Natural killer cell treated with Interleukin-12 subunit alpha and Interleukin-12 subunit beta and Interleukin-15 and Interleukin-18, amount 100 ng/mL, for 72 hours (primary cell): ENCODE measurements at regions not wholly inside any gene's neighbourhood (a gene's known extent, or its start where the extent isn't known, plus 50 kb on each side); places are given as distances from the start of the nearest gene placed in this dataset.
"Not testable (repeated sequence)": the region's sequence is repeated elsewhere in the genome, so short reads cannot be mapped to it uniquely, and the experiment has no call there.

Source experiments
- ATAC-seq, 2 donors: fragments of 150-1000 bp; cut with Tn5 transposase in 1 of 2; sonication (Bioruptor Pico), chemical (Tn5 transposase) in 1 of 2; 2 replicates each; pipeline ENCODE4 v1.10.0; 2021
- DNase-seq: peaks from one replicate; pipeline ENCODE4 v3.0.0; 2022; ENCODE audit warnings: low spot score
- H3K27ac Mint-ChIP-seq, 2 donors: 1 replicate in 1 of 2; 2 replicates in 1 of 2; pipeline ENCODE4 v1.8.0; 2022; ENCODE audit warnings: mixed read lengths in 2 of 2, mild to moderate bottlenecking in 1 of 2, moderate library complexity in 1 of 2
- H3K27me3 Mint-ChIP-seq, 2 donors: 1 replicate in 1 of 2; 2 replicates in 1 of 2; pipeline ENCODE4 v1.8.0; 2022; ENCODE audit warnings: mixed read lengths in 2 of 2
- H3K36me3 Mint-ChIP-seq: one replicate; pipeline ENCODE4 v1.8.0; 2022; ENCODE audit warnings: mixed read lengths
- H3K4me1 Mint-ChIP-seq, 2 donors: 1 replicate in 1 of 2; 2 replicates in 1 of 2; pipeline ENCODE4 v1.8.0; 2022; ENCODE audit warnings: low read depth in 2 of 2, mixed read lengths in 2 of 2, mild to moderate bottlenecking in 1 of 2
- H3K4me3 Mint-ChIP-seq: one replicate; pipeline ENCODE4 v1.8.0; 2022; ENCODE audit warnings: mixed read lengths
- H3K9me3 Mint-ChIP-seq: 2 replicates; pipeline ENCODE4 v1.8.0; 2022; ENCODE audit warnings: mixed read lengths

GRCh38 chr2:146709004-146709403, 1135.8 kb upstream of the ACVR2A start:
- H3K27ac Mint-ChIP-seq, result no peak overlapping the region
- H3K27me3 Mint-ChIP-seq, result no peaks in the 10 kb centered on the region
- no peak overlapping the region for H3K4me3 Mint-ChIP-seq
- no peaks in the 10 kb centered on the region for H3K4me1 Mint-ChIP-seq
- H3K9me3 Mint-ChIP-seq, result peaks cover 7% of the 10 kb centered on the region
- DNase-seq (no peak), ATAC-seq (no peak)
- no peaks in the 10 kb centered on the region for H3K36me3 Mint-ChIP-seq

GRCh38 chr2:146701183-146701582, 1143.6 kb upstream of the ACVR2A start:
- H3K9me3 Mint-ChIP-seq, result peaks cover 23% of the 10 kb centered on the region
- DNase-seq, result no peak
- H3K4me3 Mint-ChIP-seq, result no peak overlapping the region
- H3K36me3 Mint-ChIP-seq, result peaks cover 6% of the 10 kb centered on the region
- ATAC-seq, result no peak
- H3K27ac Mint-ChIP-seq, result no peak overlapping the region
- no peaks in the 10 kb centered on the region for H3K4me1 Mint-ChIP-seq
- H3K27me3 Mint-ChIP-seq, result no peaks in the 10 kb centered on the region

DNA sequence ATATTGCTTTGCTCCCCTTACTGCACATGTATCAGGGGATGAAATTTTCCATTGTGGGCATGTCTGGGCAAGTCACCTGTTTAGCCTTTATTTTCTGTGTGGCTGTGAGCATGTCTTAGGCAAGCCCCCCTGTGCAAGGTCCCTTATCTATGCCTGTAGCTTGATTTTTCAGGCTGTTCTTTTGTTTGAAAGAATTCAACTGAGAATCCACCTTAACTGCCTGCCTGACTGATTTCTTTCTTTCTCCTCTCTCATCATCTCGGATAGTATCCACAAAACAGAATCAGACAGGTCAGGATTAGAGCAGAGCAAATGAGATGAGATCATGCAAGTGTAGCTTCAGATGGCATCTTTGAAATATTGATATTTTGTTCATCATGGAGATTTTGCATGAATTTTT, 1147.5 kb upstream of the ACVR2A start:
- DNase-seq (no peak), ATAC-seq (no peak)
- H3K4me1 Mint-ChIP-seq, result no peaks in the 10 kb centered on the region
- H3K36me3 Mint-ChIP-seq, result no peaks in the 10 kb centered on the region
- no peak overlapping the region for H3K27ac Mint-ChIP-seq
- H3K4me3 Mint-ChIP-seq, result no peak overlapping the region
- H3K9me3 Mint-ChIP-seq, result peaks cover 17% of the 10 kb centered on the region
- no peaks in the 10 kb centered on the region for H3K27me3 Mint-ChIP-seq

DNA sequence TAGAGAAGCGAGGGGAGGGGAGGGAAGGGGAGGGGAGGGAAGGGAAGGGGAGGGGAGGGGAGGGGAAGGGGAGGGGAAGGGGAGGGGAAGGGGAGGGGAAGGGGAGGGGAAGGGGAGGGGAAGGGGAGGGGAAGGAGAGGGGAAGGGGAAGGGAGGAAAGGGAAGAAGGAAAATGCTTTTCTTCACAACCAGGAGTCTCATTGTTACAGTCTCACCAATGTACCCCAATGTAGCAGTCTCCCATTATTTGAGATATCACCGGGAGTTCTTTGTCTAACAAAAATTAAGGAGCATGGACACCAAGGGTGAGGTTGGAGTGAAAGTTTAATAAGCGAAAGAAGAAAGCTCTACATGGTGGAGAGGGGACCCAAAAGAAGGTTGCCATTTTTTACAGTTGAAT, 1148.0 kb upstream of the ACVR2A start:
- H3K27ac Mint-ChIP-seq, H3K27me3 Mint-ChIP-seq, ATAC-seq, H3K4me3 Mint-ChIP-seq, H3K36me3 Mint-ChIP-seq, H3K4me1 Mint-ChIP-seq, DNase-seq: not testable (repeated sequence)
- H3K9me3 Mint-ChIP-seq, result peaks cover 15% of the 10 kb centered on the region

DNA sequence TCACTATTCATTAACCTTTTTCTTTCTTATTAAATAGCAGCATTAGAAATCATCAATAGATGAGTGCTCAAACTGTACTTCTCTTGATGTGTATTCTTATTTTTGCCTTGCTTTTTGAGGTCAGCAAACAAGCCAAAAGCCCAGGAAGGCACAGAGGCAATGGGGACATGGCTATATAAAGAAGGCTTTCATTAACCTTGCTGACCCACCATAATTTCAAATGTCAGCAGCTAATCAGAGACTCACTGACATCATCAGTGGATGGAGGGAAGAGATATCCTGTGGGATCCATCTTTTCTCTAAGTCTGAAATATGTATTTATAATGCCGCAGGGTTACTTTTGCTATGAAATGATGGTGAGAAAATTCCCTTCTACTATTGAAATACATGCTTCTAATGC, 1162.8 kb upstream of the ACVR2A start:
- H3K27me3 Mint-ChIP-seq, result no peaks in the 10 kb centered on the region
- H3K4me1 Mint-ChIP-seq, result no peaks in the 10 kb centered on the region
- H3K36me3 Mint-ChIP-seq, result no peaks in the 10 kb centered on the region
- H3K4me3 Mint-ChIP-seq, result no peak overlapping the region
- H3K9me3 Mint-ChIP-seq, result no peaks in the 10 kb centered on the region
- H3K27ac Mint-ChIP-seq, result no peak overlapping the region
- ATAC-seq, result no peak
- DNase-seq, result no peak

DNA sequence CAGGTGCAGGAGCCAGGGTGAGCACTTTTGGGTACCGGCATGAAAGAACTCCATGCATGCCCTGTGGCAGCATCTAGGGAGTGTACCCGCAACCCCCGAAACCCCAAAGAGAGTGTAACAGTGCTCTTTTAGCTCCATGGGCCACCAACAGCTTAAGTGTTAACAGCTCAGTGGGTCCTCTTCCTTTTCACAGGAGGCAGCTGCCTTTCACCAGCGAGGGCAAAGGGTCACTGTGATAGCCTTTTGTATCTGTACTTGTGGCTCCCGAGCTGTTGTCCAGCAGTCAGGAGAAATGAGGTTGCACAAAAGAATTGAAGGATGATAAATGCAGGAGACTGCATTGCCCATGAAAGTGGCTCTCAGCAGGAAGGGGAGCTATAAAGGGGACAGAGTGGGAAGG, 1166.3 kb upstream of the ACVR2A start:
- DNase-seq (no peak), ATAC-seq (no peak)
- no peak overlapping the region for H3K4me3 Mint-ChIP-seq
- no peaks in the 10 kb centered on the region for H3K27me3 Mint-ChIP-seq
- H3K9me3 Mint-ChIP-seq, result peaks cover 6% of the 10 kb centered on the region
- H3K36me3 Mint-ChIP-seq, result no peaks in the 10 kb centered on the region
- H3K27ac Mint-ChIP-seq, result no peak overlapping the region
- H3K4me1 Mint-ChIP-seq, result no peaks in the 10 kb centered on the region

DNA sequence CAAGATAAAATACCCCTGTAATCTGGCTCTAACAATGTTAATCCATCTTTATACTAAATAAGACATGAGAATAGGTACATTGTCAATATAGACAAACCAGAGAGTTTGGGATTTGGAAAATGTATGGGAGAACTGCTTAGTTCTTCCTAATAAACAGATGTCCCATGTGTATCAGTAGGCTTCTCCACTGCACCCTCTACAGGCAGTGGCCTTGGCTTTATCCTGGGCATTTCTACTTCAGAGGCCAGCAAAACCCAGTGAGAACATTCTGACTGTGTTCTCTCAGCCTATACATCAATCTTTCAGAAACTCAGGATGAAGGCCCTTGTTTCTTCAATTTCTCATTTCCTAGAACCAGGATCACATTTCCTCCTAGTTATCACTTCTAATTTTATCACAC, 1167.5 kb upstream of the ACVR2A start:
- Mint-ChIP-seq H3K27me3 (no peaks in the 10 kb centered on the region), H3K9me3 (peaks cover 6% of the 10 kb centered on the region), H3K4me3 (no peak overlapping the region), H3K4me1 (no peaks in the 10 kb centered on the region), H3K36me3 (no peaks in the 10 kb centered on the region), H3K27ac (no peak overlapping the region)
- DNase-seq (no peak), ATAC-seq (no peak)

DNA sequence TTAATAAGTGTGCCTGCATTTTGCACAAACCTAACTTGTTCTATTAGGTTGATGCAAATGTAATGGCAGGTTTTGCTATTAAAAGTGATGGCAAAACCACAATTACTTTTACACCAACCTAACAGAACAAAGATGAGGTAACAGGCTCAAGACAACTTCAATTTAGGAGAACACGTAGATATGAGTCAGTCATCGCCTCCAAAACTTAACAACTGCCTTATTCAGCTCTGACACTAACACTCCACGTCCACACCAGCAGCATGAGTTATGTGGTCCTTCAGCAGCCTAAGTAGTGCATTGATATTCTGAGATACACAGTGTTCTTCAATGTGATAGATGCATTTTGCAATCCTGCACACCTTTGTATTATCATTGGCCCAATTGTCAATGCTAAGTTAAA, 1175.1 kb upstream of the ACVR2A start:
- ATAC-seq, result no peak
- Mint-ChIP-seq H3K36me3 (no peaks in the 10 kb centered on the region), H3K9me3 (peaks cover under 1% of the 10 kb centered on the region), H3K4me1 (no peaks in the 10 kb centered on the region), H3K27me3 (no peaks in the 10 kb centered on the region), H3K27ac (no peak overlapping the region), H3K4me3 (no peak overlapping the region)
- DNase-seq, result no peak

DNA sequence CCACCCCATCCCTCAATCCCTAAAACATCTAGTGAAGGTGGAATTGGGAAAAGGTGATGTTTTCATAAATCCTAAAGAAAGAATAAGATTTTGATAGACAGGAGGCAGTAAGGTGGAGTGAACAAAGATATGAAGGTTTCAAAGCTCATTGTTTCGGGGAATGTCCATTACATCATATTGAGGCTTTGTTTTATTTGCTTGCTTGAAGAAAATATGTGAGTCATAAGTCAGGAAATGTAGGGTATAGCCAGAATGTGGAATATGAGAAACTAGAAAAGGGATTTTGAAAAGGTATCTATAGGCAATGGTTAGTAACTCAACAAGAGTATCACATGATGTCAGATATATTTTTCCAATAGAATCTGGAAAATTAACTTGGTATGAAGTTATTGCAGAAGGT, 1178.5 kb upstream of the ACVR2A start:
- H3K4me1 Mint-ChIP-seq, result no peaks in the 10 kb centered on the region
- no peaks in the 10 kb centered on the region for H3K27me3 Mint-ChIP-seq
- H3K36me3 Mint-ChIP-seq, result no peaks in the 10 kb centered on the region

GRCh38 chr2:146665800-146666199, 1179.0 kb upstream of the ACVR2A start:
- H3K4me1 Mint-ChIP-seq, result no peaks in the 10 kb centered on the region
- no peak overlapping the region for H3K27ac Mint-ChIP-seq
- ATAC-seq (no peak), DNase-seq (no peak)
- H3K27me3 Mint-ChIP-seq, result no peaks in the 10 kb centered on the region
- no peak overlapping the region for H3K4me3 Mint-ChIP-seq
- no peaks in the 10 kb centered on the region for H3K9me3 Mint-ChIP-seq
- no peaks in the 10 kb centered on the region for H3K36me3 Mint-ChIP-seq

More for the DNA sequence above, 1178.5 kb upstream of the ACVR2A start:
- H3K27ac Mint-ChIP-seq, result no peak overlapping the region
- no peak overlapping the region for H3K4me3 Mint-ChIP-seq
- ATAC-seq, result no peak
- H3K9me3 Mint-ChIP-seq, result no peaks in the 10 kb centered on the region
- no peak for DNase-seq

DNA sequence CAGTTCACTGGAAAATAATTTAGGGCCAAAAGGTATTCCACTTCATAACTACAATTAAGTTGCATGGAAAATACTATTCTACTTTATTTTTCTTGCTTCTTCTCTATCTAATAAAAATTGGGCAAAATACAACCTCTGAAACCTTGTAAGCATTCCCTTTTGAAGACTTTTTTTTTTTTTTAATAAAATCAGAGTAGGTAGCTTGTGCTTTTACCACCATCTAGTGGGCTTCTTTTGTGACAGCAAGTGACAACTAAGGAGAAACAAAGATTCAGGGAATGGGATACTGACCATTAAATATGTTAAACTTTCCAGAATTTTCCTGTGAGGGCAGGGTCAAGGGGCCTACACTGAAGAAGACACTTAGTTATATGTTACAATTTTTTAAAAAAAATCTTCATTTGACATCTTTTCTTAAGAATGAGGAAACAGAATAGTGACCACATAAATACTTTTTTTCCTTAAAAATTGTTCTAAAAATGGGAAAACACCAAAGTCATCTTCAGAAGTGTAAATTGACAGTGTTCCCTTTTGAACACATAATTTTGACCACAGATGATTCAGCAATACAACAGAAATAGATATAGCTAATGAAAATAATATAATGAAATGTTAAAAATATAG, 1183.2 kb upstream of the ACVR2A start:
- Mint-ChIP-seq H3K27me3 (no peaks in the 10 kb centered on the region), H3K27ac (no peak overlapping the region), H3K36me3 (no peaks in the 10 kb centered on the region), H3K9me3 (peaks cover 4% of the 10 kb centered on the region), H3K4me1 (no peaks in the 10 kb centered on the region), H3K4me3 (no peak overlapping the region)
- ATAC-seq, result no peak
- no peak for DNase-seq

- Mint-ChIP-seq H3K27me3 (no peaks in the 10 kb centered on the region), H3K27ac (no peak overlapping the region), H3K9me3 (peaks cover 4% of the 10 kb centered on the region), H3K4me1 (no peaks in the 10 kb centered on the region), H3K4me3 (no peak overlapping the region), H3K36me3 (no peaks in the 10 kb centered on the region)
- ATAC-seq (no peak), DNase-seq (no peak)
Observed at GRCh38 chr2:146659976-146660375, 1184.9 kb upstream of the ACVR2A start.

- Mint-ChIP-seq H3K27ac (no peak overlapping the region), H3K4me1 (no peaks in the 10 kb centered on the region), H3K4me3 (no peak overlapping the region), H3K27me3 (no peaks in the 10 kb centered on the region), H3K36me3 (no peaks in the 10 kb centered on the region), H3K9me3 (peaks cover 6% of the 10 kb centered on the region)
- ATAC-seq (no peak), DNase-seq (no peak)
Observed at GRCh38 chr2:146652311-146652710, 1192.5 kb upstream of the ACVR2A start.

GRCh38 chr2:146651361-146651760, 1193.5 kb upstream of the ACVR2A start:
- peaks cover 6% of the 10 kb centered on the region for H3K9me3 Mint-ChIP-seq
- H3K36me3 Mint-ChIP-seq, result no peaks in the 10 kb centered on the region
- DNase-seq, result no peak
- H3K27ac Mint-ChIP-seq, result no peak overlapping the region
- no peak overlapping the region for H3K4me3 Mint-ChIP-seq
- no peaks in the 10 kb centered on the region for H3K27me3 Mint-ChIP-seq
- ATAC-seq, result no peak
- H3K4me1 Mint-ChIP-seq, result no peaks in the 10 kb centered on the region

DNA sequence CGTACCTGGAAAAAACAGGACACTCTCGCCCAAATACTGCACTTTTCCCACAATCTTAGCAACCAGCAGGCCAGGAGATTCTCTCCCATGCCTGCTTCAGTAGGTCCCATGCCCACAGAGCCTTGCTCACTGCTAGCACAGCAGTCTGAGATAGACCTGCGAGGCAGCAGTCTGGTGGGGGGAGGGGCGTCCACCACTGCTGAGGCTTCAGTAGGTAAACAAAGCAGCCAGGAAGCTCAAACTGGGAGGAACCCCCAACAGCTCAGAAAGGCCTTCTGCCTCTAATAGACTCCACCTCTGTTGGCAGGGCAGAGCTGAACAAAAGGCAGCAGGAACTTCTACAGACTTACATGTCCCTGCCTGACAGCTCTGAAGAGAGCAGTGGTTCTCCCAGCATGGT, 1202.8 kb upstream of the ACVR2A start:
- no peaks in the 10 kb centered on the region for H3K4me1 Mint-ChIP-seq
- peaks cover 24% of the 10 kb centered on the region for H3K9me3 Mint-ChIP-seq
- peaks cover 4% of the 10 kb centered on the region for H3K36me3 Mint-ChIP-seq
- H3K27ac Mint-ChIP-seq, result no peak overlapping the region
- H3K27me3 Mint-ChIP-seq, result no peaks in the 10 kb centered on the region
- no peak overlapping the region for H3K4me3 Mint-ChIP-seq
- no peak for DNase-seq
- ATAC-seq, result no peak
